SU-DHL-6 (cell line): ENCODE measurements at regions not wholly inside any gene's neighbourhood (a gene's known extent, or its start where the extent isn't known, plus 50 kb on each side); places are given as distances from the start of the nearest gene placed in this dataset.

ENCODE experiments used
- CTCF ChIP-seq: fragments of 200-600 bp; sonication (generic); IDR thresholded peaks from one replicate; pipeline ENCODE4 v1.5.1; 2017; ENCODE audit warnings: antibody characterized with exemption, mild to moderate bottlenecking, low read length, moderate library complexity; ENCODE audit not compliant: insufficient read depth, poor library complexity, severe bottlenecking
- EZH2phosphoT487 ChIP-seq: fragments of 200-600 bp; sonication (generic), shearing (Covaris generic); conservative IDR thresholded peaks from 2 replicates; pipeline ENCODE4 v1.6.1; 2018; ENCODE audit warnings: mild to moderate bottlenecking, antibody characterized with exemption, low read length, moderate library complexity, mixed read lengths

- no peak for TF ChIP-seq CTCF
- TF ChIP-seq EZH2phosphoT487 = no peak
These were observed 67.4 kb upstream of the TLE3 start for GRCh38 chr15:70164910-70165715.
